GM18870 (cell line): ENCODE measurements at regions not wholly inside any gene's neighbourhood (a gene's known extent, or its start where the extent isn't known, plus 50 kb on each side); places are given as distances from the start of the nearest gene placed in this dataset.
A peak's percentile ranks its signal among the peaks of the same experiment; 100 is the strongest.
"Not testable (repeated sequence)": the region's sequence is repeated elsewhere in the genome, so short reads cannot be mapped to it uniquely, and the experiment has no call there.

Experiments
- ATAC-seq: cut with Tn5 transposase; IDR thresholded peaks from one replicate; pipeline ENCODE4 v1.9.1; 2021; ENCODE audit warnings: moderate library complexity; ENCODE audit not compliant: unreplicated experiment

GRCh38 chr6:85096976-85097375 lies 332.6 kb upstream of the TBX18 start:
- no peak for ATAC-seq

DNA sequence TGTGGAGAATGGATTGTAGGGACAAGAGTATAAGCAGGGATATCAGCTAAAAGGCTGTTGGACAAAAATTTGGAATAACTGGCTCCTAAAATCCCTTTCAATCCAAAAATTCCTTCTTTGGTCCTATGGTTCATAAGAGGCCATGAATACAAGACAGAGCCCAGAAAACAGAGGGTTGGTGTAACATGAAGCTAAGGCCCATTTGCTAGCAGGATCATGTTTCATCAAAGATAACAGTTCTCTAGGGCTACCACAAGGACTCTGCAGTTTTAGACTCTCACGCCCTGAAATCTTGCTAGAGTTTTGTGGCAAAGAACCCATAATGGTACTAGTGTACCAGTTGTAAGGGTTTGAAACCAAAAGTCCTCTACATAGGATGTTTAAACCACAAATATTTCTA lies 327.8 kb upstream of the TBX18 start:
- no peak for ATAC-seq

GRCh38 chr6:85089255-85089654 lies 324.9 kb upstream of the TBX18 start:
- ATAC-seq: no peak

GRCh38 chr6:85085875-85086274 lies 321.5 kb upstream of the TBX18 start:
- ATAC-seq: no peak

GRCh38 chr6:85081102-85081501 lies 316.7 kb upstream of the TBX18 start:
- ATAC-seq: no peak

DNA sequence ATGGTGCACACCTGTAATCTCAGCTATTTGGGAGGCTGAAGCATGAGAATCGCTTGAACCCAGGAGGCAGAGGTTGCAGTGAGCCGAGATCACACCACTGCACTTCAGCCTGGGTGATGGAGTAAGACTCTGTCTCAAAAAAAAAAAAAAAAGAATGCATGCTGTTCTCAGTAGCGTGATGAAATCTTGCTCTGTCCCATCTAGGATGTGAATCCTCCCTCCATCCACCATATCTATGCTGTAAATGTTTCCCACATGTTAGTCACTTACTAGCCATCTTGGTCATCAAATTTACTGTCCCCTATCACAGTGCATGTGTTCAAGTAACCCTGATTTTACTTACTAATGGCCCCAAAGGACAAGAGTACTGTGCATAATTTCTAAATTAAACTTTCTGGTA lies 315.4 kb upstream of the TBX18 start:
- no peak for ATAC-seq

GRCh38 chr6:85078058-85078457 lies 313.7 kb upstream of the TBX18 start:
- ATAC-seq: no peak

GRCh38 chr6:85077098-85077497 lies 312.7 kb upstream of the TBX18 start:
- ATAC-seq: no peak

DNA sequence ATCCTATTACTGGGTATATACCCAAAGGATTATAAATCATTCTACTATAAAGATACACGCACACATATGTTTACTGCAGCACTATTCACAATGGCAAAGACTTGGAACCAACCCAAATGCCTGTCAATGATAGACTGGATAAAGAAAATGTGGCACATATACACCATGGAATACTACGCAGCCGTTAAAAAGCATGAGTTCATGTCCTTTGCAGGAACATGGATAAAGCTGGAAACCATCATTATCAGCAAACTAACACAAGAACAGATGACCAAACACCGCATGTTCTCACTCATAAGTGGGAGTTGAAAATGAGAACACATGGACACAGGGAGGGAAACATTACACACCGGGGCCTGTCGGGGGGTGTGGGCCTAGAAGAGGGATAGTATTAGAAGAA lies 307.4 kb upstream of the TBX18 start:
- ATAC-seq: not testable (repeated sequence)

- no peak for ATAC-seq
Observed at GRCh38 chr6:85069577-85069976, 305.2 kb upstream of the TBX18 start.

DNA sequence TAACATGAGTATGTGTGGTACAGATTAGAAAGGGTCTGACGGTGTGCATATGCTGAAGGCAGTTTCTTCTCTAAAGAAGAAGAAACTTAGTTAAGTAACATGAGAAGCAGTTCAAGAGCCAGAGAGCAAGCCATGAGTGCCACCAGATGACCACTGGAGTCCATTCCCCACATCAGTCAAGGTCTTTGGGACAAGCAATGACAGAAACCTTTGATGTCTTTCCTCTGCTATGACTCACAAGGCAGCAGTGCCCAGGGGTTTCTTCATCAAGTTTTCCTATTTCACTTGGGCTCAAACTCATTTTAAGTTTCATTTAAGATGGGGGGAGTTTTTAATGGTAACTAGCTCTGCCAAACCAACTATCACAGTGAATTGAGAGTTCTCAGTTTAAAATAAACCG lies 303.8 kb upstream of the TBX18 start:
- no peak for ATAC-seq

DNA sequence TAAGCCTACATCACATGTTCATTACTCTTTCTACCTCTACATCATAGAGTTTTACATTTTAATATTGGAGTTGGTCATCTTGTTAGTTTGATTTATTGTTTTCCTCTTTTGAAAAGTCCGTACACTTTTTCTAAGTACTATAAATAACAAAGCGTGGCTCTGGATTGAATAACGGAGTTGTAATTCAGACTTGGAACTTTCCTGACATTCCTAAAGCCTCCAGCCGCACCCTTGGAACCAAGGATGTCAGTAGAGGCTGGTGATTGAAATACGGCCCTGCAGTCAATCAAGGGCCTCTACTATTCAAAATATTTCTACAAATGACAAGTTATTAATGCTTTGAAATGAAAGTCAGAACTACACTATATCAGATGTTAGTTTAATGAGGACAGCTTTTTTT lies 301.9 kb upstream of the TBX18 start:
- no peak for ATAC-seq

DNA sequence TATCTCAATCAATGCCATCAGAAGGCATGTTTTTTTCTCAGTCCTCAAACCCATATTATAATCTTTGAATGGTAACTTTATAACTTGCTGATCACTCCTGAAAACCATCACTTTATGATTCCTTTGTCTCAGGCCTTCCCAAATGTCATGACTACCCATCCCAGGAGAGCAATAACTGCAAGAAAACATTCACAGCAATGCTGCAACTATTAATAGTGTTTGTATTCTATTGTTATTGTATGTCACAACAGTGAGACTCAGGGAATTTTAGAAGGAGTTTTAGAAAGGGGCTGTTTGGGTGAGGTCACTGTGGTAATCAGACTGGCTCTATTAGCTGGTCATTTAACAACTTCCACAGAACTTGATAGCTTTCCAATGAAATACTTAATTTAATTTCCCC lies 301.4 kb upstream of the TBX18 start:
- ATAC-seq: no peak

DNA sequence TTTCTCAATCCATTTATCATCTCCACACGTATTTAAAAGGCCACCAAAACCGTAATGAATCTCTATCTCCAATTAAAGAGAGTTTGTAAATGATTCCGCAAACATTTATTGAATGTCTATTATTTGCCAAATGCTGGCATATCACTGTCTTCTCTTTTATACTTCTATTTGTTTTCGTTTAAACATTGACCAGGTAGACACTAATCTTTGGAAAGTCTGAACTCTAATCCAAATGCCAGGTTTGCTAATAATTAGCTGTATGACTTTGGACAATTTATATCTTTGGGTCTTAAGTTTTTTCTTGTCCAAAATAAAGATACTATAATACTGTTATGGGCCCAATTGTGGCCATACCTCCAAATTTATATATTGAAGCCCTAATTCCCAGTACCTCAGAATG lies 299.2 kb upstream of the TBX18 start:
- no peak for ATAC-seq

- ATAC-seq: no peak
Observed at GRCh38 chr6:85062884-85063283, 298.5 kb upstream of the TBX18 start.

DNA sequence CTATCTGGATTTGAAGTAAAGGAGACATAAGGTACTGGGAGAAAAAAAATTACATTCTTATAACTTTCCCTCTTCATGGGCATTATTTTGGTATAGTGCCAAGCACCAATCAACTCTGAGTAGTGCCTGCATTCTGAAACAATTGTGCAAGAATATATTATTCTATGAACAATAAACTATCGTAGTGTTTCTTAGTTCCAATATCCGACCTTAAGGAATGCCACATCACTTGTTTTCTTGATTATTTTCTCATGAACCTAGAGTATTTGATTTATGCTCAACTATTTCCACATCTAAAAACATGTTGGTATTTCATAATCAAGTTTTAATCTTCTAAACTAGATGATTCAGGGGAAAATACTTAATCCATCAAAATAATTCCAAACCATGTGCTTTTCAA lies 294.4 kb upstream of the TBX18 start:
- no peak for ATAC-seq

DNA sequence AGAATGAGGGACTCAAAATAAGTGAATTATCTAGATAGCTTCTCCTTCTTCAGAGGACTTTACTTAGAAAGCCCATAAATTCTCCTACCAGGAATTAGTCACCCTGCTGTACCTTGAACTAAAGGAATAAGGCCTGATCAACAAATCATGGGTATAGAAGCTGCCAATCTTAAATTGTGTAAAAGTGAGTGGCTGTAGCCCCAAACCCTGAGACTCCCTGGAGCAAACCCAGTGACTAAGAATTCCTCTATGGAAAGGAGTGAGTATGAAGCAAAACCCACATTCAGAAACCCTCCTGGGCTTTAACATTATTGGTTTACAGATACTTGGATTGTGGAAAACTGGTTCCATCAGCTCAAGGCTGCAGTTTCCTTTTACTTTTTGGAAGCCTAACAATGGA lies 285.8 kb upstream of the TBX18 start:
- ATAC-seq: no peak

DNA sequence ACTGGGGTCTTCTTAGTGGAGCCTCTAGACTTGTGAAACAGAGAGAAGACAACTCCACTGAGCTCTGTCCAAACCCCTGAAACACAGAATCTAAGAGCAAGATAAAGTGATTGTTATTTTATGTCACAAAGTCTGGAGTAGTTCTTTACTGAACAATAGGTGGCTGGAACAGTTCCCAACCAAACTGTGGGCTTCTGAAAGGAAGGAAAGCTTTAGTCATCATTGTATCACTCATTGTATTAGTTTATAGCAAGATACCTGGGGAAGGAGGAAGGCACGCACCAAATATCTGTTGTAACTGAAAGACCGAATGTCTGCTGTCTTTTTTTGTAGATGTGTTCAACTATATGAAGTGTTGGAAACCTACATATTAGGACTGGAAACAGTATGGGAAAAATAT lies 284.9 kb upstream of the TBX18 start:
- ATAC-seq: no peak

DNA sequence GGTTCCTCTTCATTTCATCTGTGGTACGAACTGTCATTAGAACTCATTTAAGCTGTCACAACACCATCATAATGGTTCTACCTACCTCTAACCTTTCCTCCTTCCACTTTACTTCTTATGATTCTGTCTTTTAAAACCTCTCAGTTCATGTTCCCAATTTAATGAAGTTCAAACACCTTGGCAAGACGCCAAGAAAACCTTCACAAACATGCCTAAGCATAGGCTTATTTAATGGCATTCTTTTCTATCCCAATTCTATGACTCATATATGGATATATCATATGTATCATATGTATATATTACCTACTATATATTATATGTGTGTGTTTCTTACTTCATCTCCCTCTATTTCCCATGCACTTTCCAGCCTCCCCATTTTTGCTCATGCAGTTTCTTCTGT lies 283.4 kb upstream of the TBX18 start:
- no peak for ATAC-seq

DNA sequence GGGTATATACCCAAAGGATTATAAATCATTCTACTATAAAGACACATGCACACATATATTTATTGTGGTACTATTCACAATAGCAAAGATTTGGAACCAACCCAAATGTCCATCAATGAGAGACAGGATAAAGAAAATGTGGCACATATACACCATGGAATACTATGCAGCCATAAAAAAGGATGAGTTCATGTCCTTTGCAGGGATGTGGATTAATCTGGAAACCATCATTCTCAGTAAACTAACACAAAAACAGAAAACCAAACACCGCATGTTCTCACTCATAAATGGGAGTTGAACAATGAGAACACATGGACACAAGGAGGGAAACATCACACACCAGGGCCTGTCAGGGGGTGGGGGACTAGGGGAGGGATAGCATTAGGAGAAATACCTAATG lies 281.4 kb upstream of the TBX18 start:
- ATAC-seq: not testable (repeated sequence)

GRCh38 chr6:85044361-85044760 lies 280.0 kb upstream of the TBX18 start:
- no peak for ATAC-seq

DNA sequence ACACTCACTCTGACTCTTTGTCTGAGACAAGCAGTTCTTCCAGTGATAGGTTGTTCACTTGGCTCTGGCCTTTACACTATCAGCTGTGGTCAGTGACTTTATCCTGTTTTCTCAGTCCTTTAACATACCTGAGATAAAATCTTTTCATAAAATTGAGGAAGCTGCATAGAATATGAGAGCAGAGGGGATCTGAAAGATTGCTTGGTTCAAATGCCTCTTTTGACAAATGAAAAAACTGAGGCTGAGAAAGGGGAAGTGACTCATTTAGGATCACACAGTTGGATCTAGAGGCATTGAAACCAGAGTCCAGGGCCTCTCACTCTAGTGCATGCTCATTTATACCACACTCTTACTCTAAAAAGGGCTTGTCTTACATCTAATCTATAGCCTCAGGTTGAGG lies 277.0 kb upstream of the TBX18 start:
- peak; percentile 76 for ATAC-seq

- no peak for ATAC-seq
Observed at GRCh38 chr6:85037221-85037620, 272.8 kb upstream of the TBX18 start.

DNA sequence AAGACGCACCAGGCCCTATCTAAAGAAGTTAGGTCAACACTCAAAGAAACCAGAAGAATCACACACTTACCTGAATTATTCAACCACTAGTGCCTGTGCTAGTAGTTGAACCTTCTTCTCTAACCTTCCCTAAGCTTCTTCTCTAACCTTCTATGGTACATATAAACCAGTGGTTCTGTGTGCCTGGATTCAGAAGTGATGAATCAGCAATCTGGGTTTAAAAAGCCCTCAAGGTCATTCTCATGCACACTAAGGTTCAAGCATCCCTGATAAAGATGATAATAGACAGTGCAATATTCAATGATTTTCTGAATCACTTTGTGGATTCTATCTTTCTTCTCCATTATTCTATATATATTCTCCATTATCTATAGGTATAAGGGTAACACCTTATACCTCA lies 271.4 kb upstream of the TBX18 start:
- no peak for ATAC-seq
